OCI-LY7 (cell line): ENCODE measurements at regions not wholly inside any gene's neighbourhood (a gene's known extent, or its start where the extent isn't known, plus 50 kb on each side); places are given as distances from the start of the nearest gene placed in this dataset. TPM values are rescaled to one million over a fixed set of nuclear protein-coding genes. Genes with fewer than 3 reads are reported as not detected.

Source experiments
- BruUV-seq: library from RNA; stranded (reverse); fragments of 400-500 nt; replicated peaks from 2 replicates; lab custom pipeline; 2021; lab: Mats Ljungman, UMichigan
- CTCF ChIA-PET: fragments of 300-600 bp; sonication (Branson Sonifier 250); formaldehyde crosslinking; loops from one replicate; lab custom pipeline; 2022; ENCODE audit warnings: antibody characterized with exemption; ENCODE audit not compliant: unreplicated experiment; lab: Charles Lee
- POLR2A ChIA-PET: fragments of 300-600 bp; sonication (Branson Sonifier 250); formaldehyde crosslinking; loops from one replicate; lab custom pipeline; 2022; ENCODE audit warnings: antibody characterized with exemption; lab: Charles Lee
- DNase-seq: peaks from one replicate; pipeline ENCODE4 v3.0.0-alpha.2; 2015; ENCODE audit warnings: low spot score
- H2AFZ ChIP-seq: fragments of 200-600 bp; sonication (generic), shearing (Covaris generic); 2 replicates; pipeline ENCODE4 v1.6.1; 2014; ENCODE audit warnings: mild to moderate bottlenecking, antibody characterized with exemption, low read length, moderate library complexity
- H3K27ac ChIP-seq: fragments of 200-600 bp; sonication (generic); 2 replicates; pipeline ENCODE4 v1.5.1; 2014; ENCODE audit warnings: mixed run types, low read depth, mild to moderate bottlenecking, moderate library complexity, low read length, inconsistent platforms; ENCODE audit not compliant: poor library complexity, severe bottlenecking
- H3K36me3 ChIP-seq: fragments of 200-600 bp; sonication (generic); 2 replicates; pipeline ENCODE4 v1.6.1; 2014; ENCODE audit warnings: mild to moderate bottlenecking, antibody characterized with exemption, low read length, moderate library complexity, mixed read lengths; ENCODE audit not compliant: insufficient read depth
- H3K4me1 ChIP-seq: fragments of 200-600 bp; sonication (generic); 2 replicates; pipeline ENCODE4 v1.5.1; 2014; ENCODE audit warnings: mild to moderate bottlenecking, low read length; ENCODE audit not compliant: insufficient read depth, poor library complexity, severe bottlenecking
- H3K4me2 ChIP-seq: fragments of 200-600 bp; sonication (generic); 2 replicates; pipeline ENCODE4 v1.6.1; 2014; ENCODE audit warnings: mild to moderate bottlenecking, low read length
- H3K4me3 ChIP-seq: fragments of 200-600 bp; sonication (generic); 2 replicates; pipeline ENCODE4 v1.5.1; 2014; ENCODE audit warnings: mild to moderate bottlenecking, low read depth, low read length; ENCODE audit not compliant: poor library complexity, severe bottlenecking
- H3K79me2 ChIP-seq: fragments of 200-600 bp; sonication (generic); 2 replicates; pipeline ENCODE4 v1.6.1; 2016; ENCODE audit warnings: low read depth, mild to moderate bottlenecking, low read length, moderate library complexity, mixed read lengths; ENCODE audit not compliant: insufficient read depth
- H3K9me2 ChIP-seq: fragments of 200-600 bp; sonication (generic); 2 replicates; pipeline ENCODE4 v1.6.1; 2016; ENCODE audit warnings: mild to moderate bottlenecking, low read length, mixed read lengths; ENCODE audit not compliant: insufficient read depth
- H3K9me3 ChIP-seq: fragments of 200-600 bp; sonication (generic); 2 replicates; pipeline ENCODE4 v1.6.1; 2014; ENCODE audit warnings: mild to moderate bottlenecking, mixed run types, low read length, mixed read lengths
- H4K20me1 ChIP-seq: fragments of 200-600 bp; sonication (generic); 2 replicates; pipeline ENCODE4 v1.6.1; 2014; ENCODE audit warnings: mild to moderate bottlenecking, antibody characterized with exemption, low read length, moderate library complexity, mixed read lengths; ENCODE audit not compliant: insufficient read depth
- EZH2phosphoT487 ChIP-seq: fragments of 200-600 bp; sonication (generic); IDR thresholded peaks from 2 replicates; pipeline ENCODE4 v1.6.1; 2018; ENCODE audit warnings: low read depth, borderline replicate concordance, mild to moderate bottlenecking, mixed run types, antibody characterized with exemption, low read length, moderate library complexity, mixed read lengths
- intact Hi-C: fragments of 100-400 bp; cut with micrococcal nuclease; formaldehyde crosslinking; loops from one replicate; pipeline ENCODE4 v1.10.0; 2022; ENCODE audit not compliant: unreplicated experiment
- small RNA-seq: library from RNA; depleted of rRNA; stranded (forward); fragments of <200 nt; gene quantifications from one replicate; pipeline ENCODE3, GENCODE V24; 2014
- TF ChIP-seq, protein P1 (sequence below): fragments of 200-600 bp; sonication (generic); conservative IDR thresholded peaks from 2 replicates; pipeline ENCODE4 v1.5.1; 2014; ENCODE audit warnings: mild to moderate bottlenecking, antibody characterized with exemption, low read length, moderate library complexity, mixed read lengths

DNA sequence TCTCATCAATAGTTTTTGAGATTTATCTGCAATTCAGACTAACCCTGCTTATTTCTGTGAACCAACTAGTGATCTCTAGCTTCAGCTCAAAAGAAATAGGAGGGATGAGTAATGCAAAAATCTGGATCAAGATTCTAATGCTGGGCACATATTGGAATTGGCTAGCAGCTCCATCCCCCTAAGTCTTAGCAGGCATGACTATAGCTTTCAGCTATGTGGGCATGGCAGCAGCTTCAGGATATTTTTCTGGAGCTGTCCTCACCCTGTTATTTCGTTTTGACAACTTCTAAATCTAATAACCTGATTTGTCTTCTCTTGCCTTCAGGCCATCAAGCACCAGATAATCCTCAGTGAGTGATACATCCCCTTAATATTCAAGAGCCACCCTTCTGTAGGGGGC, 50.8 kb upstream of the GNPDA2 start:
- Histone ChIP-seq H3K27ac (no peak overlapping the region), H3K9me2 (no peaks in the 10 kb centered on the region), H3K9me3 (peaks cover 14% of the 10 kb centered on the region), H3K4me2 (no peak overlapping the region), H3K4me3 (no peak overlapping the region), H4K20me1 (no peaks in the 10 kb centered on the region), H3K4me1 (no peaks in the 10 kb centered on the region), H3K79me2 (no peaks in the 10 kb centered on the region), H3K36me3 (no peaks in the 10 kb centered on the region), H2AFZ (no peak overlapping the region)
- ChIA-PET POLR2A (no interaction called here), CTCF (no interaction called here)
- DNase-seq = no peak
- TF ChIP-seq, protein P1, sequence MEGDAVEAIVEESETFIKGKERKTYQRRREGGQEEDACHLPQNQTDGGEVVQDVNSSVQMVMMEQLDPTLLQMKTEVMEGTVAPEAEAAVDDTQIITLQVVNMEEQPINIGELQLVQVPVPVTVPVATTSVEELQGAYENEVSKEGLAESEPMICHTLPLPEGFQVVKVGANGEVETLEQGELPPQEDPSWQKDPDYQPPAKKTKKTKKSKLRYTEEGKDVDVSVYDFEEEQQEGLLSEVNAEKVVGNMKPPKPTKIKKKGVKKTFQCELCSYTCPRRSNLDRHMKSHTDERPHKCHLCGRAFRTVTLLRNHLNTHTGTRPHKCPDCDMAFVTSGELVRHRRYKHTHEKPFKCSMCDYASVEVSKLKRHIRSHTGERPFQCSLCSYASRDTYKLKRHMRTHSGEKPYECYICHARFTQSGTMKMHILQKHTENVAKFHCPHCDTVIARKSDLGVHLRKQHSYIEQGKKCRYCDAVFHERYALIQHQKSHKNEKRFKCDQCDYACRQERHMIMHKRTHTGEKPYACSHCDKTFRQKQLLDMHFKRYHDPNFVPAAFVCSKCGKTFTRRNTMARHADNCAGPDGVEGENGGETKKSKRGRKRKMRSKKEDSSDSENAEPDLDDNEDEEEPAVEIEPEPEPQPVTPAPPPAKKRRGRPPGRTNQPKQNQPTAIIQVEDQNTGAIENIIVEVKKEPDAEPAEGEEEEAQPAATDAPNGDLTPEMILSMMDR = no peak
- no peak for TF ChIP-seq EZH2phosphoT487
- intact Hi-C loops = no loop called here
- BruUV-seq = no TSS peak

Small RNA genes in the stretch of these regions (small RNA-seq; reads per million reads assigned to genes)
- gene RNU6-931P = not detected
